ENCODE measurements at regions not wholly inside any gene's neighbourhood (a gene's known extent, or its start where the extent isn't known, plus 50 kb on each side); places are given as distances from the start of the nearest gene placed in this dataset.

- TF ChIP-seq POLR2AphosphoS5 (IDR thresholded peaks at IDR 0.05) (no peak), CTCF (IDR thresholded peaks at IDR 0.05 in 8 of 11, conservative IDR thresholded peaks at IDR 0.05 in 3 of 11) (no peak)
Observed at GRCh38 chr10:62707810-62708209, 96.7 kb upstream of the ADO start.

All from spleen (tissue), 7 donors.